ENCODE measurements at regions not wholly inside any gene's neighbourhood (a gene's known extent, or its start where the extent isn't known, plus 50 kb on each side); places are given as distances from the start of the nearest gene placed in this dataset.

- TF ChIP-seq GATA3 (IDR thresholded peaks at IDR 0.05; ENCODE audit: low read depth, low read length) (no peak), GATA2 (IDR thresholded peaks at IDR 0.05; ENCODE audit: low read depth, low read length) (no peak)
Measured at GRCh38 chr2:104127049-104127770, 726.7 kb upstream of the POU3F3 start.

DNA sequence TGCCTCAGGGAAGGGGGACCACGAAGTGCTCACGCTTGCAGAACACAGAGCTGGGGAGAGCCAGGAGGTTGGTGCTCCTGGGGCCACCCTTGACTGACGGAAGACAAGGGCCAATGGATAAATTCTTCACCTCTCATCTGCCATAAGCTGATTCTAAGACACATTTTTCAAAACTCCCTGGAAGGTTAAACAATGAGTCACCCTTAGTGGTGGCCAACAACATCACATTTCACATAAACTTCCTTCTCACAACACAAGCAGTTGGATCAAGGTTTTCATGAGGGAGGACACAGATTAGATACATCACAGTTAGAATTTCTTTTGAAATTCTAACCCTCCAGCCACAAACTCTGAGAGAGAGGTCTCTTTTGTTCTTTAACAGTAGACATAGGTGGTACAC lies 713.6 kb upstream of the POU3F3 start:
- TF ChIP-seq GATA2 (IDR thresholded peaks at IDR 0.05; ENCODE audit: low read depth, low read length) (no peak), GATA3 (IDR thresholded peaks at IDR 0.05; ENCODE audit: low read depth, low read length) (no peak)

GRCh38 chr2:104158191-104158590 lies 695.7 kb upstream of the POU3F3 start:
- TF ChIP-seq GATA3 (IDR thresholded peaks at IDR 0.05; ENCODE audit: low read depth, low read length) = no peak
- TF ChIP-seq GATA2 (IDR thresholded peaks at IDR 0.05; ENCODE audit: low read depth, low read length) = no peak

GRCh38 chr2:104163611-104164130 lies 690.2 kb upstream of the POU3F3 start:
- TF ChIP-seq GATA3 (IDR thresholded peaks at IDR 0.05; ENCODE audit: low read depth, low read length) = no peak
- TF ChIP-seq GATA2 (IDR thresholded peaks at IDR 0.05; ENCODE audit: low read depth, low read length) = no peak

DNA sequence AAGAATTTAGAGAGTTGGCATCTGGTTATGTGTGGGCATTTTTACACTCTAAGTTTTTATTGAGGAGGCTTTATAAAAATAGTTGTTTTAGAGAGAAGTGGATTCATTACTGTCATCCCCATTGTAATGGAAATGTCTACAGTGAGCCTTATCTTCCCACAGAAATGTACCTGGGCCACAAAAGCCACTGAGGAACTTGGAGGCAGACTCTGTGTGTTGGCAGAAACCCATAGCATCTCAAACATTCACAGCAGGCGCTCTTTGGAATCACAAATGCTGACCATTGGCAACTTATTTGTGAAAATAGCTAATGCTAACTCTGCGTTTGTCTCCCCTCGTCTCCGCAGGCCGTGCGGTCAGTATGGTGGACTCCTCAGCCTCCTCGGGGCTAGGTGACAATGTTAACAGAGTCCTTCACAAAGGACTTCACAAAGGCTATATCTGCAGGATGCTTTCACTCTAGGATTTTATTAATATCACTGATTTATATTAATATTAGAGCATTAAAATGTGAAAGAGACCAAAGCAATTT lies 689.1 kb upstream of the POU3F3 start:
- TF ChIP-seq GATA2 (IDR thresholded peaks at IDR 0.05; ENCODE audit: low read depth, low read length) (no peak), GATA3 (IDR thresholded peaks at IDR 0.05; ENCODE audit: low read depth, low read length) (no peak)

DNA sequence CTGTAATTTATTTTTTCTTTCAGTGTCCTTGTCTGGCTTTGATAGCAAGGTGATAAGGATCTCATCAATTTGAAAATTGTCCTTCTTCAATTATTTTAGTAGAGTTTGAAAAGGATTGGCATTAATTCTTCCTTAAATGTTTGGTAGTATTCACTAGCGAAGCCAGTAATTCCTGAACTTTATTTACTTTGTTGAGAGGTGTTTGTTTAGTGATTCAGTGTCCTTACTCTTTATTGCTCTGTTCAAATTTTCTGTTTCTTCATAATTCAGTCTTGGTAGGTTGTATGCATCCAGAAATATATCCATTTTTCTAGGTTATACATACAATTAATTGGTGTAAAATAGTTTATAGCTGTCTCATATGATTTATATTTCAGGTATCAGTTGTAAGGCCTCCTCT lies 676.7 kb upstream of the POU3F3 start:
- TF ChIP-seq GATA2 (IDR thresholded peaks at IDR 0.05; ENCODE audit: low read depth, low read length) = no peak
- no peak for TF ChIP-seq GATA3 (IDR thresholded peaks at IDR 0.05; ENCODE audit: low read depth, low read length)

- no peak for TF ChIP-seq GATA2 (IDR thresholded peaks at IDR 0.05; ENCODE audit: low read depth, low read length)
- no peak for TF ChIP-seq GATA3 (IDR thresholded peaks at IDR 0.05; ENCODE audit: low read depth, low read length)
Measured at GRCh38 chr2:104179644-104180043, 674.3 kb upstream of the POU3F3 start.

- no peak for TF ChIP-seq GATA3 (IDR thresholded peaks at IDR 0.05; ENCODE audit: low read depth, low read length)
- no peak for TF ChIP-seq GATA2 (IDR thresholded peaks at IDR 0.05; ENCODE audit: low read depth, low read length)
Measured at GRCh38 chr2:104200533-104201168, 653.3 kb upstream of the POU3F3 start.

- TF ChIP-seq GATA3 (IDR thresholded peaks at IDR 0.05; ENCODE audit: low read depth, low read length) (no peak), GATA2 (IDR thresholded peaks at IDR 0.05; ENCODE audit: low read depth, low read length) (no peak)
Measured at GRCh38 chr2:104213758-104214157, 640.2 kb upstream of the POU3F3 start.

DNA sequence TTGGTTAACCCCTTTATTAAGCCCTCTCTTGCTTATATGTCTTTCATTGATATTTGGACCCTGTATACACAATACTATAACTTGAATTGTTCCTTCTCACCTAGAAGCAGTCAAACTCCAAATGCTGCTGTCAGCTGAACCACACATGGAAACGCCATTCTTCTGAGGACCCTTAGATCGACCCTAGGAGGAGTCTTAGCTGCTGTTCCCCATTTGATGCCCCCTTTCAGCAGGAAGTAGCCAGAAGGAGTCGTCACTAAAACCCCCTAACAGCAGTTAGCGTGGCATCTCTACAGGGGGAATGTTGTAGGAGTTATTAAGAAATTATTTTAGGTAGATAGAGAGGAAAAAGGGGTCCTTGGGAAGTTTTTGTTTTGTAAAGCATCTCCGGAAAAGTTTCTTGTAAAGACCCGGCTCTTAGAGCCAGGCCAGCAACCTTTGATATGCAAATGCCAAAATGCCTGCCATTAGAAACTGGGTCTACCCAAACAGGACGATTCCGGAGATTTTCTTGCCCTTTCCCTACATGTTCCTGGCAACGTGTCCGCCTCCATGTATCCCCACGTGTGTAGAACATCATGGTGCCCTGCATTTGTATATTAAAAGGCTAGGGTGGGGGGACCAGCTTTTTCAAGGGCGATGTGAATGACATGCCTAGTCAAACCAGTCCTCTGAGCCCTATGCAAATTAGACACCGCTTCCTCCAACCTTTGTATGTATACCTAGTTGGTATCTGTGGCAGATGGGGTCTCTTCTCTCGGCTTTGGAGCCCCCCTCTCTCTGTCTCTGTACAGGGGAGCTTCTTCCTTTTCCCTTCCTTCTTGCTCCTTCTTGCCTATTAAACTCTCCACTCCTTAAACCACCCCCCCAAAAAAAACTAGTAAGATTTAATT lies 638.4 kb upstream of the POU3F3 start:
- TF ChIP-seq GATA3 (IDR thresholded peaks at IDR 0.05; ENCODE audit: low read depth, low read length) (no peak), GATA2 (IDR thresholded peaks at IDR 0.05; ENCODE audit: low read depth, low read length) (no peak)

- TF ChIP-seq GATA3 (IDR thresholded peaks at IDR 0.05; ENCODE audit: low read depth, low read length) = no peak
- TF ChIP-seq GATA2 (IDR thresholded peaks at IDR 0.05; ENCODE audit: low read depth, low read length) = no peak
Measured at GRCh38 chr2:104233591-104233990, 620.3 kb upstream of the POU3F3 start.

- TF ChIP-seq GATA3 (IDR thresholded peaks at IDR 0.05; ENCODE audit: low read depth, low read length) = no peak
Measured at GRCh38 chr2:104236491-104236890, 617.4 kb upstream of the POU3F3 start.

GRCh38 chr2:104240984-104241383 lies 612.9 kb upstream of the POU3F3 start:
- no peak for TF ChIP-seq GATA3 (IDR thresholded peaks at IDR 0.05; ENCODE audit: low read depth, low read length)

GRCh38 chr2:104249629-104250028 lies 604.3 kb upstream of the POU3F3 start:
- TF ChIP-seq GATA2 (IDR thresholded peaks at IDR 0.05; ENCODE audit: low read depth, low read length) = no peak
- TF ChIP-seq GATA3 (IDR thresholded peaks at IDR 0.05; ENCODE audit: low read depth, low read length) = no peak
